Ramos (cell line): ENCODE measurements at regions not wholly inside any gene's neighbourhood (a gene's known extent, or its start where the extent isn't known, plus 50 kb on each side); places are given as distances from the start of the nearest gene placed in this dataset.

ENCODE experiments used
- in situ Hi-C: fragments of 300-500 bp; cut with MboI; formaldehyde crosslinking; loops from one replicate; pipeline ENCODE4 v1.14.3; 2022; ENCODE audit warnings: low sequenced_read_pairs; ENCODE audit not compliant: unreplicated experiment

DNA sequence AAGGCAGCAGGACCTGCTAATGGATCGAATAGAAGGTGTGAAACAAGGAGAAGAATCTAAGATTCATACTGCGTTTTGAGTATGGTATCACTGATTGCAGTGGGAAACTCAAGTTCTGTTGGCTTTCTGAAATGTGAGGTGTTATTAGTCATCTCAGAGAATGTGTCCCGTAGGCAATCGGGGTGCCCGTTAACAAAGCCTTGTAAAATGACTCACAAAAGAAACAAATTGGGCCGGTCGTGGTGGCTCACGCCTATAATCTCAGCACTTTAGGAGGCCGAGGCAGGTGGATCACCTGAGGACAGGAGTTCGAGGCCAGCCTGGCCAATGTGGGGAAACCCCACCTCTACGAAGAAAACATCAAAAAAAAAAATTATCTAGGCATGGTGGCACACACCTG is 118.2 kb upstream of the C7orf33 start:
- in situ Hi-C loops, result no loop called here

DNA sequence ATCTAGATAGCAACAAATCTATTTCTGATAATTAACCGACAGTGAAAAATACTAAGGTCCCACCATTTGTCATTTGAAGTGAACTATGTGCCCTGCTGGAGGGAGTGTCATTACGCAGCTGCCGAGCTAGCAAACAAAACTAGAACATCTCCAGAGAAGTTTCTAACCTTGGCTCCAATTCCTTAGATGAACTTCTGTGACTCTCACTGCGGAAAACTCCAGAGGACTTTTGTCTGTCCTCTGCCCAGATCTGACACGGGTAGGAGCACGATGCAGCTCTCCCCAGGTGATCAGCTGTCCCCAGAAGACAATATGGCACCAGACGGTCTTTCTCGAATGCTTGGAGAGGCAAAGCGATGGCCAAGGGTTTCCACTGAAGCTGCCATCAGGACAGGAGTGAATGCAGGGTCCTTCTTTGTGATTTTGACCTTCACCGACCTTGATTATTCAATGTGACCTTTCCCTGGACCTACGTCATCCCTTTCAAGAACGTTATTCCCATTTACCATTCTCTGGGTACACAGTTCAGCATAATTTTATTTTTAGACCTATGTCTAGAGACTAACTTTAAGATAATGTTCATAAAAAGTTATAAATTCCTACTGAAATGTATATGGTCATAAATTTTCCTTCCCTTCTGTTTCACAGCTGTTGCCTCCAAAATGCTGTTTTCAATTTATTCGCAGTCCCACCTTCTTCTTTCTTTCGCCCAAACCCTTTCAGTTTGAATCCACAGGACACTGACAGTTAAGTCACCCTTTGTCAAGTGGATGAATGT is 116.7 kb upstream of the C7orf33 start:
- in situ Hi-C loops, result no loop called here

DNA sequence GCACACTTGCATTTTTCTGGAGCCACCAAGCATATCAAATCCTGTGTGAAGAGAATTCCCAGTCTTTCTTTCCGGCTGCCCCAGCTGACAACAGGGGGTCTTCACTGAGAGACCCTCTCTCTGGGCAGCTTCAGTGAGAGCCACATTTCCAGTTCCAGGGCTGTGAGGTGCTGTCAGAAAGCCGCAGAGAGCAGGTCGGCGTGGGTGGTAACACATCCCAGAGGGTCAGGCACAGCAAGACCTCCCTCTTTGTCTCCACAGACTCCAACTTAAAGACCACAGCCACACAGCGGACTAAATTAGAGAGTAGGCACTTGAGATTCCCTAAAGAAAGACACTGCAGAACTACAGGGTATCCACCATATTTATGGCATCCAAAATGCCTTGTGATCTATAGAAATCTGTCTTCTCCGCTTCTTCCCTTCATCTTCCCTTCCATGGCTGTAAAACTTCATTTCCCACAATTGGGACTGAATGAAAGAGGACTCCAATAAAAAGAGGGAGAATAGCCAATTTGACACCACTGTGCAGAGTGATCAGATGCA is 116.0 kb upstream of the C7orf33 start:
- in situ Hi-C loops, result no loop called here

DNA sequence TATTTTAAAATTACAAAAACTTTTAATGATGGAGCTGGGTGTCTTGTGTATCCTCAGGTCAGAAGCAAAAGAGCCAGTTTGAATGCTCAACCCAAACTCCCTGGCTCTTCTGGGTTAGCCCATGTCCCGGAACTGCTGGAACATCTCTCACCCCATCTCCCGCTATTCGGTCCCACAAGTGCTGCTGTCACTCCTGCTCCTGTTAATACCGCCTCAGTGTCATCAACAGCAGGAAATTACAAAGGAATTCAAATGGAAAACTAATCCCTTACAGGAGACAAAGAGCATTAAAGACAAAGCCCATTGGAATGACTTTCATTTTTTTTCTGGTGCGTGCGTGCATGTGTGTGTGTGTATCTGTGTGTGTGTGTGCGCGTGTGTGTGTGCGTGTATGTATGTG is 112.0 kb upstream of the C7orf33 start:
- in situ Hi-C loops, result no loop called here

DNA sequence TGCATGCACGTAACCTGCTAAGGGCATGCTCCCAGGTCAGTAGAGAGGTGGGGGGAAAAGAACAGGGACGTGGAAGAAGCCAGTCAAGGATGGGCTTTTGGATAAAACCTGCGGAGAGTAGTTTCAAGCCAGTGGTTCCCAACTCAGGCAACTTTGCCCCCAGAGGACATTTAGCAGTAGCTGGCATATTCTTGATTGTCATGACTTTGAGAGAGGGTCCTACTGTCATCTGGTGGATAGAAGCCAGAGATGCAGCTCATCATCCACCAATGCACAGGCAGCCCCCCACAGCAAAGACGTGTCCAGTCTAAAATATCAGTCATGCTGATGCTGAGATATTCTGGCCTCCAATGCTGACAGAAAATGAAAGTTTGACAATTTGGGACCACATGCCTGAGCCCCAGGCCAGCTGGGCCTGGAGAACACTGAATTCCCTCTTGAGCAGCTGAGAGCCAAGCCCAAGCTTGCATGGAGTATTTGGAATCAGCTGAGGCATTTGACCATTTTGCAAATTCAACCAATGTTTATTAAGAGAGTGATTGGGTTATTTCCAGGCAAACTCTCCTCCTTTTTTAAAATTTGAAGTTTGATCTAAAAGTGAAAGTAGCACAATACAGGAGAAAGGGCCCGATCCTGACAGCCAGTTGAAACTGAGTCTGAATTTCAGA is 110.0 kb upstream of the C7orf33 start:
- in situ Hi-C loops, result loop anchor here (5.0 kb wide), 1 partner anchor 218 kb away; no protein-coding TSS in a partner anchor

DNA sequence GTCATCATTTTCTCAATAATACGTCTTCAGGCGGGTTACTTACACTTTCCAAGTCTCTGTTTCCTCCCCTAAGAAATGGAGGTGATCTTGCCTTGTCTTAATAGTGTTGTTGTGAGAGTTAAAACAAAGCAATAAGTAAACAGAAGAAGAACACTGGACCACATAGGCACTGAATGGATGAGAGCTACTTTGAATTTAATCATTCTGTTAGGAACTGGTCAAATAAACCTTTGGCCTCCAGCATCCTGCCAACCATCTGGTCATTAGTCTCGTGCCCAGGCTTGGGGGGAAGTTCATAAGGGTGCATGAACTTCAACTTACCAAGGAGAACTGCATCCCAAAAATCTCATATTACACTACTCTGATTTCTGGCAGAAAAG is 109.4 kb upstream of the C7orf33 start:
- in situ Hi-C loops, result loop anchor here (5.0 kb wide), 1 partner anchor 219 kb away; no protein-coding TSS in a partner anchor

DNA sequence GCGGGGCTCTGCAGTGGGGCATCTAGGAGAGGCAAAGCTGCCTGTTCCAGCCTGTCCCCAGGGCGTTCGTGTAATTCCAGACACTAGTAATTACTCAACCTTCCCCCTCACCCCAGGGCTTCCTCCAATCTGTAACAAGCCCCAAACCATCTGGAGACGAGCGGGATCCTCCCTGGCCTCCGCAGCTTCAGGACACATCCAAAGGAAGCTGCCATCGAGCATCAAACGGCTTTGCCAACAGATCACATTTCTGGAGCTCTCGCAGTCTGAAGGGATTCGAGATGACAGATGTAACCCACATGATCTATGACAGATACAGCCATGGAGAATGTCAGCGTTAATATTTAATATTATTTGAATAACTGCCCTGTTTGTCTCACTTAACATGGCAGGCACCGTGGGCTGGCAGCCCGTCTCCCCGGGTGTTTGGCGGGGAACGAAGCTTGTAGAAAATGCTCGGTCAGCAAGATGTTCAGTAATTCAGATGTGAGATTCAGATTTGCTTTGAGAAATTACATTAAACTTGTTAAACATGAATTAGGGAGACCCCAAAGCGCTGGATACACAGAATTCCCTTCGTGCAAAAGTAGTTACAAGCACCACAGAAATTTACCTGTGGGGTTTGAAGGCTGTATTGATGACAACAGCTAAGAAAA is 108.5 kb upstream of the C7orf33 start:
- in situ Hi-C loops, result loop anchor here (5.0 kb wide), 1 partner anchor 220 kb away; no protein-coding TSS in a partner anchor

DNA sequence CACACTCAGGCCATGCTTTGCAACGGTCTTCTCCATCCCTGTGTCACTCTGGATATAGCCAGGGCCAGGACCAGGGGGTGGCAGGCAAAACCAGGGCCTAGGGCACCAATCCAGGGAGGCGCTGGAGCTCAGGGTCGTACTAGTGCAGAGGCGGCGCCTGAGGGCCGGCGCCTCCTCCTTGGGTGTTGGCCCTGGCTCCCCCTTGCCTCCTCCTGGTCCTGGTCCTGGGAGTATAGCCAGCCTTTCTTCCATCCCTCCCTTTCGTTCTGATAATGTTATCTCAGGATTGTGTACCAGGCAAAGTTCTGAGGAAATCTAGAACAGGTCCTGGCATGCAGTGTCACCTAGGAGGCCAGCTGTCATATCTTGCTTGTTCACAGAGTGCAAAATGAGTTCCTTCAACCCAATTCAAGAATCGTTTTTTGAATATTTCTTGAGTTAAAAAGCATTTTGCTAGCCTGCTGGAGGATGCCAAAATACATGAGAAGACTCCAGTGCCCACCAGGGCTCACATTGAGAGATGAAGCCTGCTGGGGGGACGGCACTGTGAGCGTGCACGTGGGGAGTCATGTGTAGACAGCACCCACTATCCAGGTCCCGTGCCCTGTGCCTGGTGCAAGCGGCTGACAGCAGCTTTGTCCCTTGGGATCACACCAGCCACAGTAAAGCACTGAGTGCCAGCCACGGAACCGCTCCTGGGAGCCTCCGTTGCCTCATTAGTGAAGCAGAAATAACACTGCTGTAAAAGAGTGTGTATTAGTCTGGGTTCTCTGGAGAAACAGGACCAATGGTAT is 106.9 kb upstream of the C7orf33 start:
- in situ Hi-C loops, result loop anchor here (5.0 kb wide), 1 partner anchor 221 kb away; no protein-coding TSS in a partner anchor

DNA sequence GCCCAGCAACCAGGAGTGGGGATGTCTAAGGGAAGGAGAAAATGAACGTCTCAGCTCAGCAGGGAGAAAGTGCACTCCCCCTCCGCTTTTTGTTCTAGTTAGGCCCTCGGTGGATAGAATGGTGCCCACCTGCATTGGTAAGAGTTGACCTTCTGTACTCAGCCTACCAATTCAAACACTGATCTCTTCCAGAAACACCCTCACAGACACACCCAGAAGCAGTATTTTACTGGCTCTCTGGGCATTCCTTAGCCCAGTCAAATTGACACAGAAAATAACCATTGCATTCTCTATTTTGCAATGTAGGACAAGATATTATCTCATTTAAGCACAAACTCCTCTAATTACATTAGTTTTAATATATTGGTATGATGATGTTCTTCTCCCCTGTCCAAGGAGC is 106.1 kb upstream of the C7orf33 start:
- in situ Hi-C loops, result loop anchor here (5.0 kb wide), 1 partner anchor 222 kb away; no protein-coding TSS in a partner anchor

DNA sequence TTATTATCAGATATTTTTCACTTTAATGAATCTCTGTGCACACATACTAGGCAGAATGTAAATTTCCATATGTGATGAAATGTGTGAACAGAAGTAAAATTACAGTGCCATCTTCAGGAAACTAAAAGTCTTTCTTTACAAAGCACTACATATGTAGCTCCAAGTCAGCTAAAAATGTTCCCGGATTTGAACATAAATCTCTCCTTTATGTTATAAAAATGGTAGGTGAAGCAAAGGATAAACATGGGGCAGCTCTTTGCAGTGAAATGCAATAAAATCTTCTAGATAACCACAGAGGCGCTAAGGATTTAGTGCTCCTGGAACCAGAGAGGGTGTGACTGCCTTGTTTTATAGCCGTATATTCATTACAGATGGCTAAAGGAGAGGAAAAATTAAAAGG is 104.9 kb upstream of the C7orf33 start:
- in situ Hi-C loops, result no loop called here

DNA sequence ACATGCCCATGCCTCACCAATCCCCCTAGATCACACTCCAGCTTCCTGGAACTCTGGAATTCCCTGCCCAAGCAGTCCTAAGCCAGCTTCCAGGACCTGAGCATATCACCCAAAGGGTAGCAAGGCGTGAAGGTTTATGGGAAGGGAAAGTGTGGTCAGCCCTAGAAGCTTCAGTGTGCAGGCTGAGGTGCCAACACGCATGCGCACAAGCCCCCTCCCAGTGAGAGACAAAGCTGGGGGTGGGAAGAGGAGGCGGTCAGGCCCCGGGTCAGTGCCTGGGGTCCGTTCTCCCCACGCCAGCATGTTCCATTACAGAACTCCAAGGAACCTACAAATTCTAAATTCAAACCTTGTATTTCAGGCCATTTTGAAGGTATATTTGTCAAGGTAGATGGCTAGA is 103.6 kb upstream of the C7orf33 start:
- in situ Hi-C loops, result no loop called here

DNA sequence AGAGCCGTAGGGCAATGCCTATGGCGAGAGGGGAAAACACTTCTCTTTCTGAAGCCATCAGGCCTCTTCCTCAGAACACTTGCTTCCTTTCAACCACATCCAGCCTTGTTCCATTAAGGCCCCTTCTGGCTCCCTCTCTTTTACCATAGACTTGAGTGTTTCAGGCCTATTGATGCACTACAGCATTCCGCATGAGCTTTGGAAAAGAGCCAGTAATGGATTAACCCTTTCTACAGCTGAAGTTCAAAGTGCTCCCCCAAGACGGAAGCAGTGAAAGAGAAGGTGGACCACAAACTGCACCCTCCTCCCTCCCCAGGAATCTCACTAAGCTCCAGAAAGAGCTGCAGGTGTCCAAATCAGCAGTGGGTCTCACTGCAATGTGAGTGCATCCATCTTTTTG is 102.7 kb upstream of the C7orf33 start:
- in situ Hi-C loops, result no loop called here

DNA sequence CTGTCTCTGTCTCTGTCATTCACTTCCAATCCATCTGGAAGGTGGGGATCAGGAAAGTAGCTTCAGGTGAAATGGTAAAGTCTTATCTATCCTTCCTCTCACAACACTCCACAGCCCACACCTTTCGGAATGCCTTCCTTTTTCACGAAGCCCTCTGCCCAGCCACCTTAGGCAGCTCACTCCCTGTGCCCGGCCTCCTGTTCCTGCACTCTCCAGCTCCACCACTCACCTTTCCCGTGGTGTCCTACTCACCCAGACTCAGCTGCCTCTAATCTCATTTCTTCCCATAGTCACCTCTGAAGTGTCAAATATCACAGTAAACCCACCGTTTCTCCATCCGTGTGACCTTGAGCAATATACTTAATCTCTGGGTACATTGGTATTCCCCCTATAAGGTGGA is 100.9 kb upstream of the C7orf33 start:
- in situ Hi-C loops, result no loop called here

DNA sequence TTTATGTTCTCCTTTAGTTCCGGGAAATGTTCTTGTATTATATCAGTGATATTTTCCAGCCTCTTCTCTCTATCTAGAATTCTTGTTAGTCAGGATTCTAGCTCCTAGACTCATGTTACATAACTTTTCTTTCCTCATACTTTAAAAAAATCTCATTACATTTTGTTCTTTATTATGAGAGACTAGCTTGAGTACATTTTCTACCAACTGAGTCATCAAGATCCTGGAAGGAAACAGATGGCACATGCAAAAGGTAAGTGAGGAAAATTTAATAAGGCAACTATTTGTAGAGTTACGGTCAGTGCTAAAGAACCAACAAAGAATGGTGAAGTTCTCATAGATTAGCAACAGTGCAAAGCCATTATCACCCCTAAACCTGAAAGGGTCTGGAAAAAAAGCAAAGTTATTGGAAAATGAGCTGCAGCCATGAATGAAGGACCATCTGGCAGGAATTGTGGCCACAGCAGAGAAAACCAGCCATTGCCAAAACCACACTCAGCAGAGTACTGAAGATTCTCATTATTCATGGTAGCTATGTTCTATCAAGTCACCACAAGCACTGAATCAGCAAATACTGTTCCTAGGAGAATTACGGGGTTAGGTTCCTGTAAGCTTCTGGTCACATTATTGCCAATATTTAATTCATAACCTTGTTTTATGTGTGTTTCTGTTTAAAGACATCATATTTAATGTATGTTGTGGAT is 98.3 kb upstream of the C7orf33 start:
- in situ Hi-C loops, result no loop called here

DNA sequence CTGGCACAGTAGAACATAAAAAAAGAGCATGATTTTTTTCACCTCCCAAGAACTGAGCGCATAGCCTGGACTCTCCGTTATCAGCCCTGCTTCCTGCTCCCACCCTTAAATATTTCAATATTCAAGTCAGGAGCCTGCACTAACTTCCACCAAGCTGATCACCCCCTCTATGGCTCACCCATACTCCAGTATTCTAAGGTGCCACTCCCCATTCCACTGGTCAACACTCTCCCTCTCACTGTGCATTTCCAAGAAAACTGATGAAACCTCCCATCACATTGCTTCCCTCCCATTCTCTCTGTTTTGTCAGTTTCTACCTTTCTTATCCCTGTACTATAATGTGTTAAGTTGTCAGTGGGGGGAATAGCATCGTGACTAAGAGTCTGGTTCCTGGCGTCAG is 95.0 kb upstream of the C7orf33 start:
- in situ Hi-C loops, result no loop called here

DNA sequence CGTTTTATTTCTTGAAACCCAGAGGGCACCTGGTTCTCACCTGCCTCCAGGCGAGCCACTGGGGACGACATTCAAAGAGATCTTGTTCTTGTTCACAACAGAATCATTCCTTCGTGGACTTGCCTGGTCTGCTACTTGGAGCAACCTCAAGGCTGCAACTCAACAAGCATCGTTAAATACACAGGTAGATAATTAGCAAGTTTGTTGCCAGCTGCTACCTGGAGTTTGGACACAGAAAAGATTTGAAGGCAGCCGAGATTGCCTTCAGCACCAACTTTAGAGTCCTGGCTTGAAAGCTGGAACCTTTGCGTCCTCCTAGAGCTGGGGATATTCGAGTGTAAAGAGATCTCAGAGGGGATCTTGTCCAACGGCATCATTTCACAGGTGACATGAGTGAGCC is 89.6 kb upstream of the C7orf33 start:
- in situ Hi-C loops, result no loop called here

DNA sequence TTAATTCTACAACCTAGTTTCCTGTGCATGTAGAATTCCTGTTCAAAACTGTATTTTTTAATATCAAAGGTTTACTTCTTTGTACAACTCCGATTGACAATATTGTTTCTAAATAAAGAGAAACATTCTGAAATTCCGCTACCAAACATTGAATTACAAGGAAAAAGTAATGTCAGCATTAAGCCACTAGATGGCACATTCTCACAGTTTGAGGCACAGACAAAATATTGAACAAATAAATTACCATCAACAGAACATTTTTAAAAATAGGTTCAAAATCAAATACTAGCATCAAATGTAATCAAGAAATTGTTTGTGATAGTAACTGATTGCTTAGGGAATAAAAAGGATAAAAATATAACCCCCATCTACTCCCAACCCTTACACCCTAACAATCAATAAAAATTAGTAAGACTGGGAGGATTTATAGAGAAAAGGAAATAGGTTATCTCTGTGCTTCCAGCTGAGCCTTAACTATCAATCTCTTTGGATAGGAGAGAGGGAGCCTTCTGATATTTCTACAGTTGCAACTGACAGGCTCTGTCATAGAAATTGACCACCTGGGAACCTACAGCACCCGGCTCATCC is 86.6 kb upstream of the C7orf33 start:
- in situ Hi-C loops, result no loop called here

DNA sequence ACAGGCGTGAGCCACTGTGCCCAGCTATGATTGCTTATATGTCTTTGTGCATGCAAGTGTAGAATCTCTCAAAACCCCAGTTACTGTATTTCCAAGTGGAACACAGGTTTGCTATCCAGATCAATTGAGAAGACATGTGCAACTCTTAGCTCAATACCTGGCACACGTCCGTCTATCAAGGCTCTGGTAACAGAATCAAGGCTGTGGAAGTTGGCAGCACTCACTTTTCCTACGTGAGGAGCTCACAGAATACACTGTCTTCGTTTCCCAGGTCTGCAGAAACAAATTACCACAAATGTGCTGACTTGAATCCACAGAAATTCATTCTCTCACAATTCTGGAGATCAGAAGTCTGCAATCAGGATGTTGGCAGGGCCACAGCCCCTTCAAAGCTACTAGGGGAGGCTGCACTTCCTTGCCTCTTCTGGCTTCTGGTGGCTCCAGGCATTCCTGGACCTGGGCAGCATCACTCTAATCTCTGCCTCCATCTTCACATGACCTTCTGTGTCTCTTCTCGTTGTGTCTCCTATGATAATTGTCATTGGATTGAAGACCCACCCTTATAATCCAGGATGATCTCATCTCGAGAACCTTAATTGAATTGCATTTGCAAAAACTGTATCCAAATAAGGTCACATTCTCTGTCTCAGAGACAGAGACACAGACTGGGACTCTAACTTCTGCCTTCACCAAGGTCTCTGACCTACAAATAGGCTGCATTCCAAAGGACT is 84.8 kb upstream of the C7orf33 start:
- in situ Hi-C loops, result loop anchor here (5.0 kb wide), 1 partner anchor 456 kb away; no protein-coding TSS in a partner anchor
